Heart right ventricle (tissue), 16 donors: ENCODE measurements at regions not wholly inside any gene's neighbourhood (a gene's known extent, or its start where the extent isn't known, plus 50 kb on each side); places are given as distances from the start of the nearest gene placed in this dataset.

ENCODE experiments used
- ATAC-seq, 8 donors: fragments of 200-7000 bp; cut with Tn5 transposase; one replicate each; pipeline ENCODE4 v1.9.1; 2020; ENCODE audit warnings: mild to moderate bottlenecking in 8 of 8, moderate library complexity in 8 of 8, moderate number of reproducible peaks in 1 of 8
- DNase-seq, 2 donors: peaks; one replicate each; pipeline ENCODE4 v3.0.0-alpha.2; 2020
- H3K27ac ChIP-seq, 10 donors: fragments of 200-600 bp; sonication (generic) in 2 of 10; one replicate each; pipeline versions ENCODE4 v1.5.0 to v1.8.0; 2020 to 2022; ENCODE audit warnings: mild to moderate bottlenecking in 3 of 10
- H3K27me3 ChIP-seq, 7 donors: fragments of 200-600 bp; one replicate each; pipeline ENCODE4 v1.8.0; 2021 to 2022; ENCODE audit warnings: mild to moderate bottlenecking in 2 of 7
- H3K36me3 ChIP-seq, 9 donors: fragments of 200-600 bp; sonication (generic) in 1 of 9; one replicate each; pipeline versions ENCODE4 v1.5.0 to v1.8.0; 2020 to 2022; ENCODE audit warnings: mild to moderate bottlenecking in 2 of 9
- H3K4me1 ChIP-seq, 9 donors: fragments of 200-600 bp; sonication (generic) in 1 of 9; one replicate each; pipeline versions ENCODE4 v1.5.0 to v1.8.0; 2020 to 2022; ENCODE audit warnings: mild to moderate bottlenecking in 4 of 9
- H3K4me3 ChIP-seq, 10 donors: fragments of 200-600 bp; sonication (generic) in 2 of 10; one replicate each; pipeline versions ENCODE4 v1.5.0 to v1.8.0; 2020 to 2022; ENCODE audit warnings: mild to moderate bottlenecking in 7 of 10, moderate library complexity in 2 of 10
- H3K9me3 ChIP-seq, 11 donors: fragments of 200-600 bp in 10 of 11; sonication (generic) in 2 of 11; one replicate each; pipeline versions ENCODE4 v1.5.0 to v1.8.0; 2013 to 2022; ENCODE audit warnings: mild to moderate bottlenecking in 2 of 11, control low read depth in 1 of 11, moderate library complexity in 1 of 11
- WGBS, 2 donors: extraction: QIAGEN DNeasy Blood & Tissue Kit; methylation state at CpG; one replicate each; pipeline ENCODE4 v1.1.7; 2013; ENCODE audit warnings: inconsistent platforms in 1 of 2; 5-methylcytosine and 5-hydroxymethylcytosine counted together
- intact Hi-C, 10 donors: fragments of 100-400 bp; cut with DNase I; formaldehyde crosslinking; loops; one replicate each; pipeline versions ENCODE4 v1.11.1 to v1.14.2; 2022
- TF ChIP-seq, protein P1 (sequence below), 9 donors: fragments of 200-600 bp; sonication (generic) in 2 of 9; IDR thresholded peaks; one replicate each; pipeline versions ENCODE4 v1.5.0 to v1.8.0; 2021 to 2022; ENCODE audit warnings: antibody characterized with exemption in 9 of 9, mild to moderate bottlenecking in 5 of 9, moderate library complexity in 1 of 9
- donor health status: Arrhythmogenic right ventricular cardiomyopathy.
- donor health status: ischemic (EF 13 %, LVEDD 7.1; RV severe dilation, severe dysfunction).
- donor health status: healthy with polysubstance abuse.
- donor health status: DM: no; HTN: yes; CAD: no.
- donor health status: DM: no; HTN: no; CAD: no.
- donor health status: ischemic (EF 25% LVEDD 6.9; RV normal size, moderate dysfunction).
- donor health status: ischemic (EF 25% LVEDD 5.7; RV mildly dilated, moderate dysfunction).
- donor health status: healthy.
- donor health status: DM: yes; HTN: yes; CAD: no.
- donor health status: Ischemic cardiomyopathy.
- donor health status: ischemic (EF 35%, LVEDD 5.7; RV mildly dilated, moderate dysfunction).
- donor health status: nonischemic (EF 11% LVEDD 7.7; RV severe dilation, severe dysfunction).
- donor health status: DM: yes; HTN: yes; CAD: no.
- donor health status: PGD.
- donor health status: ischemic (EF 29% LVEDD 5.4; RV normal size, mild dysfunction).
- donor health status: nonischemic (EF 23%, LVEDD 6.1; RV moderate dilation, normal function).

DNA sequence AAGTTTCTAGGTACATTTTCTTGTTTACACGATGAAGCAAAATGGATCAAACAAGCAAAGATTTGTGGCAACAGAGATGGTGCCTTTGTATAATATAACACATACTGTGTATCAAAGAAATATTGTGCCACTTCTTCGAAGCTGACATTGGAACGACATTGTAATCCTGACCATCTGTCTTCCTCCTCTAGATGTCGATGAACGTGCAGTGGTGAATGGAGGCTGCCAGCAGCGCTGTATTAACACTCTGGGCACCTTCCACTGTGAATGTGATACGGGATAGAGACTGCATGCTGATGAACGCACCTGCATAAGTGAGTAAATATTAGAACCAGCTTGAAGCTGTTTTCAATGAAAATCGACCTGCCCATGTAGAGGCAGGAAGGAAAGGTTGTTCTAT, 613.3 kb upstream of the GOLIM4 start:
- no peaks in the 10 kb centered on the region for H3K9me3 ChIP-seq
- TF ChIP-seq, protein P1, sequence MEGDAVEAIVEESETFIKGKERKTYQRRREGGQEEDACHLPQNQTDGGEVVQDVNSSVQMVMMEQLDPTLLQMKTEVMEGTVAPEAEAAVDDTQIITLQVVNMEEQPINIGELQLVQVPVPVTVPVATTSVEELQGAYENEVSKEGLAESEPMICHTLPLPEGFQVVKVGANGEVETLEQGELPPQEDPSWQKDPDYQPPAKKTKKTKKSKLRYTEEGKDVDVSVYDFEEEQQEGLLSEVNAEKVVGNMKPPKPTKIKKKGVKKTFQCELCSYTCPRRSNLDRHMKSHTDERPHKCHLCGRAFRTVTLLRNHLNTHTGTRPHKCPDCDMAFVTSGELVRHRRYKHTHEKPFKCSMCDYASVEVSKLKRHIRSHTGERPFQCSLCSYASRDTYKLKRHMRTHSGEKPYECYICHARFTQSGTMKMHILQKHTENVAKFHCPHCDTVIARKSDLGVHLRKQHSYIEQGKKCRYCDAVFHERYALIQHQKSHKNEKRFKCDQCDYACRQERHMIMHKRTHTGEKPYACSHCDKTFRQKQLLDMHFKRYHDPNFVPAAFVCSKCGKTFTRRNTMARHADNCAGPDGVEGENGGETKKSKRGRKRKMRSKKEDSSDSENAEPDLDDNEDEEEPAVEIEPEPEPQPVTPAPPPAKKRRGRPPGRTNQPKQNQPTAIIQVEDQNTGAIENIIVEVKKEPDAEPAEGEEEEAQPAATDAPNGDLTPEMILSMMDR (IDR thresholded peaks at IDR 0.05), result no peak
- intact Hi-C loops, result no loop called here
- WGBS, 2 donors, result 79 to 85% methylated on average over 9 of the region's 9 CpGs
- no peaks in the 10 kb centered on the region for H3K4me1 ChIP-seq
- DNase-seq, result no peak
- H3K4me3 ChIP-seq, result no peak overlapping the region
- no peak for ATAC-seq
- no peaks in the 10 kb centered on the region for H3K36me3 ChIP-seq
- no peak overlapping the region for H3K27ac ChIP-seq
- no peaks in the 10 kb centered on the region for H3K27me3 ChIP-seq

DNA sequence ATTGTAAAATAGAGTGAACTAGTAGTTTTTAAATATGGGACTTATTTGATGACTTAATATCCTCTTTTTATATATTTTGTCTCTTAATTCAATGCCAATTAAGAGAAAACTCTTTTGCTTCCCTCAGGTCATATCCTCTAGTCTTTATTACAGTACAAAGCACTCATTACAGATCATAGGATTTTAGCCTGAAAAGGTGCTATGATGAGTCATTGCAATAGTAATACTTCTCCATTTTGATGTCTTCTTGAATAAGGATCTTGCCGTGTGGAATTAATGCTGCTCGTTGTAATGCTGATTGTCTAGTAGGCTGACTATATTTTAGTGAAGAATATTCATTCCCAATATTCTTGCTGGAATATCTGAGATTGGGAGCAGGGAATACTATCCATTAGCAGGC, 612.2 kb upstream of the GOLIM4 start:
- H3K4me3 ChIP-seq, result no peak overlapping the region
- H3K36me3 ChIP-seq, result no peaks in the 10 kb centered on the region
- H3K9me3 ChIP-seq, result no peaks in the 10 kb centered on the region
- intact Hi-C loops, result no loop called here
- DNase-seq (no peak), ATAC-seq (no peak)
- WGBS, 2 donors, result 87 to 88% methylated on average over 2 of the region's 2 CpGs
- TF ChIP-seq, protein P1 (IDR thresholded peaks at IDR 0.05), result no peak
- no peaks in the 10 kb centered on the region for H3K4me1 ChIP-seq
- no peaks in the 10 kb centered on the region for H3K27me3 ChIP-seq
- no peak overlapping the region for H3K27ac ChIP-seq

DNA sequence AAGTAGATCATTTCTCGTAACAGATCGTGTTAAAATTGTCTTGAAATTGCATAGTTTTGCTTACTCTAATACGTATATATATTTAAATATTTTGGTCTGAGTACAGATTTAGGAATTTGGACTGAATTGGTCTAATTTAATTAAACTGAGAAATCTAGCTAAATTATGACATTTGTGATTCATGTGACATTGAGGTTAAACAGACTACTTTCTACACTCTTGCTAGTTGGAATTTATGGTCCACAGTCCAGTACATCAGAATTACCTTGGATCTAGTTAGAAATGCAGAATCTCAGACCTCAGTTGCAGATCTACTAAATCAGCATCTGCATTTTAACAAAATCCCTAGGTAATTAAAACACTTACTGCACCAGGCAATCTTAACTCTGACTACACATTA, 609.7 kb upstream of the GOLIM4 start:
- H3K9me3 ChIP-seq, result peaks cover 0 to 8% (median 0%) of the 10 kb centered on the region in 11 donors
- TF ChIP-seq, protein P1 (IDR thresholded peaks at IDR 0.05), result no peak
- no peak overlapping the region for H3K4me3 ChIP-seq
- H3K27me3 ChIP-seq, result no peaks in the 10 kb centered on the region
- no peaks in the 10 kb centered on the region for H3K4me1 ChIP-seq
- no peaks in the 10 kb centered on the region for H3K36me3 ChIP-seq
- DNase-seq, result no peak
- intact Hi-C loops, result no loop called here
- no peak overlapping the region for H3K27ac ChIP-seq
- ATAC-seq, result no peak
- WGBS, 2 donors, result 90 to 93% methylated on average over 3 of the region's 3 CpGs

DNA sequence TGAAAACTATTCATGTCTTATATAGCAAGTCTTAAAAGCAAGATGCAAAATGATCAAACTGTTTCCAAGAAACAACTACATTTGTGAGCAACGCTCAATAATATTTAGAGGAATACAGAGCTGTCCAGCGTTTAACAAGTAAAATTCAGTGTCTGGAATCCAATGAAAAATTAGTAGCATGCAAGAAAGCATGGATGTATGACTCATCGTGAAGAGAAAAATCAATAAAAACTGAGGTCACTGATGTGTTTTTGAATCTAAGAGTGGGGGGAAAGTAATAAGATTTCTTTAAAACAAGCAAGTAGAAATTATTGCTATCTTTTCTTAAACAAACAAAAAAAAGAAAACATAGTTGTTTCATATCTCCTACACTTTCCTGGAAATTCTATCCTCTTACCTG, 600.3 kb upstream of the GOLIM4 start:
- Histone ChIP-seq H3K9me3 (peaks cover 0 to 18% (median 0%) of the 10 kb centered on the region in 11 donors), H3K27ac (no peak overlapping the region), H3K27me3 (no peaks in the 10 kb centered on the region), H3K4me1 (no peaks in the 10 kb centered on the region), H3K4me3 (no peak overlapping the region), H3K36me3 (no peaks in the 10 kb centered on the region)
- 85 to 91% methylated on average over 3 of the region's 3 CpGs for WGBS, 2 donors
- ATAC-seq, result no peak
- TF ChIP-seq, protein P1 (IDR thresholded peaks at IDR 0.05), result no peak
- DNase-seq, result no peak
- intact Hi-C loops, result no loop called here

DNA sequence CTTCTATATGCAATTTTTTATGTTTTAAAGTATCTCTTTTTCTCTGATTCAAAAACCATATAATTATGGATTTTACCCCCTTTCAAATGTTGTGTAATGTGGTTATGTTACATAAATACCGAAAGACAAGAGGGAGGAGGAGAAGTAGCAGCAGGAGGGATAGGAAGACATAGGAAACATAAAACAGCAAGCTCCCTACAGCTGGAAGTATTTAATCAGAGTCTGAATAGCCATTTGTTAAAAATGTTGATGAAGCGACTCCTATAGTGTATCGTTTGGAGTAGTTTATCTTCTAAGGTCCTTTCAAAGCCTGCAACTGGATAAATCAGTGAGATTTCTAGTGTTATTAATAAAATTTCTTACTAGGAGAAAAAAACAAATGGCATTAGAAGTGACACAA, 598.1 kb upstream of the GOLIM4 start:
- 65 to 69% methylated on average over 3 of the region's 3 CpGs for WGBS, 2 donors
- no peak for ATAC-seq
- H3K27me3 ChIP-seq, result no peaks in the 10 kb centered on the region
- H3K4me1 ChIP-seq, result no peaks in the 10 kb centered on the region
- TF ChIP-seq, protein P1 (IDR thresholded peaks at IDR 0.05), result no peak
- no peak overlapping the region for H3K4me3 ChIP-seq
- intact Hi-C loops, result no loop called here
- no peak for DNase-seq
- H3K9me3 ChIP-seq, result no peaks in the 10 kb centered on the region
- no peak overlapping the region for H3K27ac ChIP-seq
- no peaks in the 10 kb centered on the region for H3K36me3 ChIP-seq
